GM12891 (cell line): ENCODE measurements at regions not wholly inside any gene's neighbourhood (a gene's known extent, or its start where the extent isn't known, plus 50 kb on each side); places are given as distances from the start of the nearest gene placed in this dataset.

Source experiments
- PAX5 ChIP-seq: IDR thresholded peaks from 2 replicates; pipeline ENCODE4 v1.6.1; 2011; ENCODE audit warnings: low read length, moderate library complexity, mild to moderate bottlenecking; ENCODE audit not compliant: insufficient read depth, severe bottlenecking
- POLR2A ChIP-seq: IDR thresholded peaks from 2 replicates; pipeline ENCODE4 v1.6.1; 2011; ENCODE audit warnings: low read depth, low read length, control low read depth
- POLR2AphosphoS5 ChIP-seq: IDR thresholded peaks from 2 replicates; pipeline ENCODE4 v1.6.1; 2011; ENCODE audit warnings: low read depth, low read length, control low read depth
- POU2F2 ChIP-seq: IDR thresholded peaks from 2 replicates; pipeline ENCODE4 v1.6.1; 2011; ENCODE audit warnings: low read depth, mild to moderate bottlenecking, control low read depth, low read length, moderate library complexity
- SPI1 ChIP-seq: IDR thresholded peaks from 2 replicates; pipeline ENCODE4 v1.6.1; 2011; ENCODE audit warnings: low read depth, low read length, control low read depth
- TAF1 ChIP-seq: IDR thresholded peaks from 2 replicates; pipeline ENCODE4 v1.6.1; 2011; ENCODE audit warnings: low read depth, low read length, control low read depth

- TF ChIP-seq POLR2AphosphoS5 = no peak
- TF ChIP-seq POLR2A = no peak
- TF ChIP-seq TAF1 = no peak
- no peak for TF ChIP-seq SPI1
- TF ChIP-seq POU2F2 = no peak
- TF ChIP-seq PAX5 = no peak
Measured at GRCh38 chr2:237251986-237252385, 162.0 kb downstream of the COL6A3 start.
